ENCODE measurements at regions not wholly inside any gene's neighbourhood (a gene's known extent, or its start where the extent isn't known, plus 50 kb on each side); places are given as distances from the start of the nearest gene placed in this dataset.

GRCh38 chr2:139909136-139909535, 1128.9 kb upstream of the NXPH2 start:
- no peak for TF ChIP-seq CTCF (IDR thresholded peaks at IDR 0.05)

- TF ChIP-seq CTCF (IDR thresholded peaks at IDR 0.05): no peak
These were observed 1125.4 kb upstream of the NXPH2 start for GRCh38 chr2:139905624-139906023.

GRCh38 chr2:139891636-139892035, 1111.4 kb upstream of the NXPH2 start:
- no peak for TF ChIP-seq CTCF (IDR thresholded peaks at IDR 0.05)

GRCh38 chr2:139885921-139886498, 1105.8 kb upstream of the NXPH2 start:
- no peak for TF ChIP-seq CTCF (IDR thresholded peaks at IDR 0.05)

GRCh38 chr2:139876964-139877363, 1096.8 kb upstream of the NXPH2 start:
- no peak for TF ChIP-seq CTCF (IDR thresholded peaks at IDR 0.05)

- no peak for TF ChIP-seq CTCF (IDR thresholded peaks at IDR 0.05)
These were observed 1096.1 kb upstream of the NXPH2 start for GRCh38 chr2:139876321-139876720.

GRCh38 chr2:139872503-139872902, 1092.3 kb upstream of the NXPH2 start:
- no peak for TF ChIP-seq CTCF (IDR thresholded peaks at IDR 0.05)

- TF ChIP-seq CTCF (IDR thresholded peaks at IDR 0.05): no peak
These were observed 1091.8 kb upstream of the NXPH2 start for GRCh38 chr2:139872032-139872431.
